ENCODE measurements at regions not wholly inside any gene's neighbourhood (a gene's known extent, or its start where the extent isn't known, plus 50 kb on each side); places are given as distances from the start of the nearest gene placed in this dataset.

GRCh38 chr2:225768741-225769140 is 369.2 kb downstream of the NYAP2 start:
- no TSS peak for BruUV-seq (replicated peaks)
- TF ChIP-seq CTCF (IDR thresholded peaks at IDR 0.05) (no peak), REST (IDR thresholded peaks at IDR 0.05; ENCODE audit: insufficient read depth in 1 of 2, low read depth in 2 of 2, low read length in 1 of 2) (no peak)
- ATAC-seq: no peak
- H3K36me3 ChIP-seq (ENCODE audit: control insufficient read depth, insufficient read depth, low read length): no peaks in the 10 kb centered on the region
- CTCF ChIA-PET: no interaction called here
- intact Hi-C loops (cut with micrococcal nuclease; ENCODE audit: unreplicated experiment) (no loop called here), in situ Hi-C loops (cut with HindIII; ENCODE audit: low pct_unique_long_range_greater_than_20kb, low sequenced_read_pairs) (no loop called here)
- no peaks in the 10 kb centered on the region for H3K27me3 ChIP-seq (ENCODE audit: control insufficient read depth, insufficient read depth, low read length)
- no peak overlapping the region for H3K27ac ChIP-seq (ENCODE audit: low read length)
- no peaks in the 10 kb centered on the region for H3K4me1 ChIP-seq (ENCODE audit: control insufficient read depth, insufficient read depth, low read length)
- POLR2A ChIA-PET: no interaction called here
- no peak for DNase-seq (ENCODE audit: low read depth, low spot score)
- H3K9me3 ChIP-seq (ENCODE audit: control insufficient read depth, insufficient read depth, low read depth, low read length): no peaks in the 10 kb centered on the region
- H3K4me3 ChIP-seq (ENCODE audit: low read depth in 2 of 2, low read length in 2 of 2): no peak overlapping the region

GRCh38 chr2:225766431-225766830 is 366.9 kb downstream of the NYAP2 start:
- no TSS peak for BruUV-seq (replicated peaks)
- ATAC-seq: no peak

More at GRCh38 chr2:225766431-225766830, 366.9 kb downstream of the NYAP2 start:
- H3K27me3 ChIP-seq (ENCODE audit: control insufficient read depth, insufficient read depth, low read length): no peaks in the 10 kb centered on the region
- TF ChIP-seq TCF7L2 (IDR thresholded peaks at IDR 0.05; ENCODE audit: low read depth, low read length) (no peak), CTCF (IDR thresholded peaks at IDR 0.05) (no peak), REST (IDR thresholded peaks at IDR 0.05; ENCODE audit: insufficient read depth in 1 of 2, low read depth in 2 of 2, low read length in 1 of 2) (no peak), SIN3A (IDR thresholded peaks at IDR 0.05; ENCODE audit: borderline replicate concordance, insufficient read depth, low read depth, low read length) (no peak), POLR2AphosphoS5 (IDR thresholded peaks at IDR 0.05; ENCODE audit: low read depth, low read length) (no peak)
- POLR2A ChIA-PET: no interaction called here
- H3K9me3 ChIP-seq (ENCODE audit: control insufficient read depth, insufficient read depth, low read depth, low read length): no peaks in the 10 kb centered on the region
- no peak for DNase-seq (ENCODE audit: low read depth, low spot score)
- H3K4me3 ChIP-seq (ENCODE audit: low read depth in 2 of 2, low read length in 2 of 2): no peak overlapping the region
- H3K27ac ChIP-seq (ENCODE audit: low read length): no peak overlapping the region
- H3K4me1 ChIP-seq (ENCODE audit: control insufficient read depth, insufficient read depth, low read length): no peaks in the 10 kb centered on the region
- CTCF ChIA-PET: no interaction called here
- intact Hi-C loops (cut with micrococcal nuclease; ENCODE audit: unreplicated experiment): no loop called here
- in situ Hi-C loops (cut with HindIII; ENCODE audit: low pct_unique_long_range_greater_than_20kb, low sequenced_read_pairs): no loop called here
- H3K36me3 ChIP-seq (ENCODE audit: control insufficient read depth, insufficient read depth, low read length): no peaks in the 10 kb centered on the region

Data from Panc1 (cell line).